SK-N-SH treated with all-trans-retinoic acid at 6 μM for 48 hours (cell line): ENCODE measurements at regions not wholly inside any gene's neighbourhood (a gene's known extent, or its start where the extent isn't known, plus 50 kb on each side); places are given as distances from the start of the nearest gene placed in this dataset.

Experiments used
- ATAC-seq: fragments of 200-7000 bp; cut with Tn5 transposase; 3 replicates; pipeline ENCODE4 v1.9.1; 2020; ENCODE audit warnings: mild to moderate bottlenecking, moderate library complexity
- ARNTL ChIP-seq: fragments of 450-650 bp; formaldehyde crosslinking; IDR thresholded peaks from 2 replicates; pipeline ENCODE4 v1.5.0; 2020; ENCODE audit warnings: low read depth, mild to moderate bottlenecking, moderate library complexity, borderline replicate concordance
- BACH2 ChIP-seq: fragments of 250-450 bp; sonication (Bioruptor Pico); IDR thresholded peaks from 2 replicates; pipeline ENCODE4 v1.9.0; 2021; ENCODE audit warnings: mild to moderate bottlenecking, borderline replicate concordance
- CSDC2 ChIP-seq: fragments of 250-450 bp; sonication (Bioruptor Pico); IDR thresholded peaks from 2 replicates; pipeline ENCODE4 v1.5.0; 2020; ENCODE audit warnings: mild to moderate bottlenecking, moderate library complexity
- GLIS3 ChIP-seq: fragments of 250-450 bp; sonication (Bioruptor Pico); IDR thresholded peaks from 2 replicates; pipeline ENCODE4 v1.5.0; 2020; ENCODE audit warnings: mild to moderate bottlenecking, moderate library complexity
- ISL1 ChIP-seq: fragments of 250-450 bp; sonication (Bioruptor Pico); IDR thresholded peaks from 2 replicates; pipeline ENCODE4 v2.1.2; 2022; ENCODE audit warnings: mild to moderate bottlenecking, moderate library complexity
- OSR1 ChIP-seq: fragments of 250-450 bp; sonication (Bioruptor Pico); IDR thresholded peaks from 2 replicates; pipeline ENCODE4 v1.8.0; 2022; ENCODE audit warnings: moderate library complexity, mild to moderate bottlenecking, inconsistent platforms
- PPARA ChIP-seq: fragments of 250-450 bp; sonication (Bioruptor Pico); IDR thresholded peaks from 2 replicates; pipeline ENCODE4 v1.5.0; 2020; ENCODE audit warnings: mild to moderate bottlenecking, borderline replicate concordance
- RARB ChIP-seq: fragments of 250-450 bp; sonication (Bioruptor Pico); IDR thresholded peaks from 2 replicates; pipeline ENCODE4 v1.8.0; 2021; ENCODE audit warnings: mild to moderate bottlenecking, moderate library complexity
- SNAI2 ChIP-seq: fragments of 250-450 bp; sonication (Bioruptor Pico); IDR thresholded peaks from 2 replicates; pipeline ENCODE4 v1.5.0; 2020; ENCODE audit warnings: mild to moderate bottlenecking, moderate library complexity
- TCF4 ChIP-seq: fragments of 250-450 bp; sonication (Bioruptor Pico); IDR thresholded peaks from 2 replicates; pipeline ENCODE4 v1.8.0; 2021; ENCODE audit warnings: mild to moderate bottlenecking, moderate library complexity, borderline replicate concordance
- TOX ChIP-seq: fragments of 250-450 bp; sonication (Bioruptor Pico); IDR thresholded peaks from 2 replicates; pipeline ENCODE4 v1.8.0; 2021; ENCODE audit warnings: mild to moderate bottlenecking, moderate library complexity, borderline replicate concordance
- ZC3H10 ChIP-seq: fragments of 250-450 bp; sonication (Bioruptor Pico); IDR thresholded peaks from 2 replicates; pipeline ENCODE4 v1.5.1; 2021; ENCODE audit warnings: mild to moderate bottlenecking, moderate library complexity
- ZFP30 ChIP-seq: fragments of 450-650 bp; formaldehyde crosslinking; IDR thresholded peaks from 2 replicates; pipeline ENCODE4 v1.5.0; 2022; ENCODE audit warnings: mild to moderate bottlenecking, moderate library complexity
- ZNF565 ChIP-seq: fragments of 450-650 bp; formaldehyde crosslinking; conservative IDR thresholded peaks from 2 replicates; pipeline ENCODE4 v1.5.0; 2020; ENCODE audit warnings: low read depth, mild to moderate bottlenecking, moderate library complexity
- ZNF70 ChIP-seq: fragments of 450-650 bp; formaldehyde crosslinking; IDR thresholded peaks from 2 replicates; pipeline ENCODE4 v1.5.0; 2020; ENCODE audit warnings: mild to moderate bottlenecking, moderate library complexity
- ZNF8 ChIP-seq: fragments of 450-650 bp; formaldehyde crosslinking; IDR thresholded peaks from 2 replicates; pipeline ENCODE4 v1.5.0; 2020; ENCODE audit warnings: mild to moderate bottlenecking, moderate library complexity
- TF ChIP-seq, protein P1 (sequence below): fragments of 250-450 bp; sonication (Bioruptor Pico); IDR thresholded peaks from 2 replicates; pipeline ENCODE4 v1.8.0; 2021; ENCODE audit warnings: low read depth, mild to moderate bottlenecking, moderate library complexity, borderline replicate concordance
- TF ChIP-seq, protein P2 (sequence below): fragments of 250-450 bp; sonication (Bioruptor Pico); IDR thresholded peaks from 2 replicates; pipeline ENCODE4 v1.5.1; 2020; ENCODE audit warnings: low read depth, mild to moderate bottlenecking, moderate library complexity
- TF ChIP-seq, protein P3 (sequence below): fragments of 250-450 bp; sonication (Bioruptor Pico); IDR thresholded peaks from 2 replicates; pipeline ENCODE4 v1.5.1; 2021; ENCODE audit warnings: mild to moderate bottlenecking, moderate library complexity
- TF ChIP-seq, protein P4 (sequence below): fragments of 250-450 bp; sonication (Bioruptor Pico); IDR thresholded peaks from 2 replicates; pipeline ENCODE4 v1.5.0; 2020; ENCODE audit warnings: mild to moderate bottlenecking, moderate library complexity
- TF ChIP-seq, protein P5 (sequence below): fragments of 250-450 bp; sonication (Bioruptor Pico); IDR thresholded peaks from 2 replicates; pipeline ENCODE4 v1.8.0; 2020; ENCODE audit warnings: mild to moderate bottlenecking, moderate library complexity, borderline replicate concordance

DNA sequence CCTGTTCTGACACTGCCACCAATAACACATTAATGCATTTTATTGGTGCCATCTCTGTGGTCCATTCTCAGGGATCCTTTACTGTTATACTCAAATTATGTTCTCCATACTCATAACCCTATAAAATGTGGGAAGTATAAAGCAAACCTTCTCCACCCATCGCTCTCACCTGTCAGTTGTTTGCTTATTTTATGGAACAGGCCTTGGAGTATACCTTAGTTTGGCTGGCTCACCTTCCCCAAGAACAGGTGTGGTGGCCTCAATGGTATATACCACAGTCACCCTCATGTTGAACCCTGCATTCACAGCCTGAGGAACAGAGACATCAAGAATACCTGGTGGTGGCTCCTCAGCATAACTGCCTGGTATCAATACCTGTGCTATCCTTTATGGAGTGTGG is 308.4 kb upstream of the STXBP6 start:
- ATAC-seq = no peak
- no peak for TF ChIP-seq BACH2 (CRISPR knock-in tag)
- TF ChIP-seq TCF4 (CRISPR knock-in tag) = no peak
- no peak for TF ChIP-seq ZC3H10 (CRISPR knock-in tag)
- no peak for TF ChIP-seq GLIS3 (CRISPR knock-in tag)
- TF ChIP-seq, protein P1, sequence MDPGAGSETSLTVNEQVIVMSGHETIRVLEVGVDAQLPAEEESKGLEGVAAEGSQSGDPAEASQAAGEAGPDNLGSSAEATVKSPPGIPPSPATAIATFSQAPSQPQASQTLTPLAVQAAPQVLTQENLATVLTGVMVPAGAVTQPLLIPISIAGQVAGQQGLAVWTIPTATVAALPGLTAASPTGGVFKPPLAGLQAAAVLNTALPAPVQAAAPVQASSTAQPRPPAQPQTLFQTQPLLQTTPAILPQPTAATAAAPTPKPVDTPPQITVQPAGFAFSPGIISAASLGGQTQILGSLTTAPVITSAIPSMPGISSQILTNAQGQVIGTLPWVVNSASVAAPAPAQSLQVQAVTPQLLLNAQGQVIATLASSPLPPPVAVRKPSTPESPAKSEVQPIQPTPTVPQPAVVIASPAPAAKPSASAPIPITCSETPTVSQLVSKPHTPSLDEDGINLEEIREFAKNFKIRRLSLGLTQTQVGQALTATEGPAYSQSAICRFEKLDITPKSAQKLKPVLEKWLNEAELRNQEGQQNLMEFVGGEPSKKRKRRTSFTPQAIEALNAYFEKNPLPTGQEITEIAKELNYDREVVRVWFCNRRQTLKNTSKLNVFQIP (CRISPR knock-in tag) = no peak
- TF ChIP-seq, protein P2, sequence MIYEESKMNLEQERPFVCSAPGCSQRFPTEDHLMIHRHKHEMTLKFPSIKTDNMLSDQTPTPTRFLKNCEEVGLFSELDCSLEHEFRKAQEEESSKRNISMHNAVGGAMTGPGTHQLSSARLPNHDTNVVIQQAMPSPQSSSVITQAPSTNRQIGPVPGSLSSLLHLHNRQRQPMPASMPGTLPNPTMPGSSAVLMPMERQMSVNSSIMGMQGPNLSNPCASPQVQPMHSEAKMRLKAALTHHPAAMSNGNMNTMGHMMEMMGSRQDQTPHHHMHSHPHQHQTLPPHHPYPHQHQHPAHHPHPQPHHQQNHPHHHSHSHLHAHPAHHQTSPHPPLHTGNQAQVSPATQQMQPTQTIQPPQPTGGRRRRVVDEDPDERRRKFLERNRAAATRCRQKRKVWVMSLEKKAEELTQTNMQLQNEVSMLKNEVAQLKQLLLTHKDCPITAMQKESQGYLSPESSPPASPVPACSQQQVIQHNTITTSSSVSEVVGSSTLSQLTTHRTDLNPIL (CRISPR knock-in tag) = no peak
- TF ChIP-seq, protein P3, sequence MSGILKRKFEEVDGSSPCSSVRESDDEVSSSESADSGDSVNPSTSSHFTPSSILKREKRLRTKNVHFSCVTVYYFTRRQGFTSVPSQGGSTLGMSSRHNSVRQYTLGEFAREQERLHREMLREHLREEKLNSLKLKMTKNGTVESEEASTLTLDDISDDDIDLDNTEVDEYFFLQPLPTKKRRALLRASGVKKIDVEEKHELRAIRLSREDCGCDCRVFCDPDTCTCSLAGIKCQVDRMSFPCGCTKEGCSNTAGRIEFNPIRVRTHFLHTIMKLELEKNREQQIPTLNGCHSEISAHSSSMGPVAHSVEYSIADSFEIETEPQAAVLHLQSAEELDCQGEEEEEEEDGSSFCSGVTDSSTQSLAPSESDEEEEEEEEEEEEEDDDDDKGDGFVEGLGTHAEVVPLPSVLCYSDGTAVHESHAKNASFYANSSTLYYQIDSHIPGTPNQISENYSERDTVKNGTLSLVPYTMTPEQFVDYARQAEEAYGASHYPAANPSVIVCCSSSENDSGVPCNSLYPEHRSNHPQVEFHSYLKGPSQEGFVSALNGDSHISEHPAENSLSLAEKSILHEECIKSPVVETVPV (CRISPR knock-in tag) = no peak
- TF ChIP-seq ZNF8 (CRISPR knock-in tag) = no peak
- no peak for TF ChIP-seq ARNTL
- TF ChIP-seq TOX (CRISPR knock-in tag) = no peak
- TF ChIP-seq ISL1 (CRISPR knock-in tag) = no peak
- no peak for TF ChIP-seq CSDC2 (CRISPR knock-in tag)
- TF ChIP-seq ZFP30 (CRISPR knock-in tag) = no peak
- TF ChIP-seq PPARA (CRISPR knock-in tag) = no peak
- TF ChIP-seq, protein P4, sequence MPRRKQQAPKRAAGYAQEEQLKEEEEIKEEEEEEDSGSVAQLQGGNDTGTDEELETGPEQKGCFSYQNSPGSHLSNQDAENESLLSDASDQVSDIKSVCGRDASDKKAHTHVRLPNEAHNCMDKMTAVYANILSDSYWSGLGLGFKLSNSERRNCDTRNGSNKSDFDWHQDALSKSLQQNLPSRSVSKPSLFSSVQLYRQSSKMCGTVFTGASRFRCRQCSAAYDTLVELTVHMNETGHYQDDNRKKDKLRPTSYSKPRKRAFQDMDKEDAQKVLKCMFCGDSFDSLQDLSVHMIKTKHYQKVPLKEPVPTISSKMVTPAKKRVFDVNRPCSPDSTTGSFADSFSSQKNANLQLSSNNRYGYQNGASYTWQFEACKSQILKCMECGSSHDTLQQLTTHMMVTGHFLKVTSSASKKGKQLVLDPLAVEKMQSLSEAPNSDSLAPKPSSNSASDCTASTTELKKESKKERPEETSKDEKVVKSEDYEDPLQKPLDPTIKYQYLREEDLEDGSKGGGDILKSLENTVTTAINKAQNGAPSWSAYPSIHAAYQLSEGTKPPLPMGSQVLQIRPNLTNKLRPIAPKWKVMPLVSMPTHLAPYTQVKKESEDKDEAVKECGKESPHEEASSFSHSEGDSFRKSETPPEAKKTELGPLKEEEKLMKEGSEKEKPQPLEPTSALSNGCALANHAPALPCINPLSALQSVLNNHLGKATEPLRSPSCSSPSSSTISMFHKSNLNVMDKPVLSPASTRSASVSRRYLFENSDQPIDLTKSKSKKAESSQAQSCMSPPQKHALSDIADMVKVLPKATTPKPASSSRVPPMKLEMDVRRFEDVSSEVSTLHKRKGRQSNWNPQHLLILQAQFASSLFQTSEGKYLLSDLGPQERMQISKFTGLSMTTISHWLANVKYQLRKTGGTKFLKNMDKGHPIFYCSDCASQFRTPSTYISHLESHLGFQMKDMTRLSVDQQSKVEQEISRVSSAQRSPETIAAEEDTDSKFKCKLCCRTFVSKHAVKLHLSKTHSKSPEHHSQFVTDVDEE (CRISPR knock-in tag) = no peak
- TF ChIP-seq, protein P5, sequence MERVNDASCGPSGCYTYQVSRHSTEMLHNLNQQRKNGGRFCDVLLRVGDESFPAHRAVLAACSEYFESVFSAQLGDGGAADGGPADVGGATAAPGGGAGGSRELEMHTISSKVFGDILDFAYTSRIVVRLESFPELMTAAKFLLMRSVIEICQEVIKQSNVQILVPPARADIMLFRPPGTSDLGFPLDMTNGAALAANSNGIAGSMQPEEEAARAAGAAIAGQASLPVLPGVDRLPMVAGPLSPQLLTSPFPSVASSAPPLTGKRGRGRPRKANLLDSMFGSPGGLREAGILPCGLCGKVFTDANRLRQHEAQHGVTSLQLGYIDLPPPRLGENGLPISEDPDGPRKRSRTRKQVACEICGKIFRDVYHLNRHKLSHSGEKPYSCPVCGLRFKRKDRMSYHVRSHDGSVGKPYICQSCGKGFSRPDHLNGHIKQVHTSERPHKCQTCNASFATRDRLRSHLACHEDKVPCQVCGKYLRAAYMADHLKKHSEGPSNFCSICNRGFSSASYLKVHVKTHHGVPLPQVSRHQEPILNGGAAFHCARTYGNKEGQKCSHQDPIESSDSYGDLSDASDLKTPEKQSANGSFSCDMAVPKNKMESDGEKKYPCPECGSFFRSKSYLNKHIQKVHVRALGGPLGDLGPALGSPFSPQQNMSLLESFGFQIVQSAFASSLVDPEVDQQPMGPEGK = no peak
- no peak for TF ChIP-seq SNAI2 (CRISPR knock-in tag)
- TF ChIP-seq ZNF70 (CRISPR knock-in tag) = no peak

DNA sequence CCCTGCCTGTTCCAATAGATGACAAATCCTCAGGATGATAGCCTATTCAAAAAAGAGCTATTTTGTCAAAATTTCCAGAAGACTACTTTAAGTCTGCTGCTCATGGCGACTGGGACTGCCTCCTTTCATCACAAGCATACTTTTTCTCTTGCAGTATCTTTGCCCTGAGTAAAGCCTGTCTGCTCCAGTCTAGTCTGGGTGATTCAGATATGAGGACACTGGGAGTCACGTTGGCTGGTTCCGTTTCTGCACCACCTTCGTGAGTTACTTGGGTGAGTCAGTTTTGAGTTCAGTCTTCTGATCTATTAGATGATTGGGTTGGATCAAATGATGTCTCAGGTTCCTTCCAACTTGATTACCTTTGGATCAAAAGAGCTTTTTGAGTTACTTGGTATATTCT is 301.3 kb upstream of the STXBP6 start:
- ATAC-seq = no peak
- TF ChIP-seq ZNF565 (CRISPR knock-in tag) (no peak), ISL1 (CRISPR knock-in tag) (no peak), ZNF70 (CRISPR knock-in tag) (no peak), CSDC2 (CRISPR knock-in tag) (no peak), ZC3H10 (CRISPR knock-in tag) (no peak), ZFP30 (CRISPR knock-in tag) (no peak), PPARA (CRISPR knock-in tag) (no peak), GLIS3 (CRISPR knock-in tag) (no peak), TOX (CRISPR knock-in tag) (no peak), BACH2 (CRISPR knock-in tag) (no peak), OSR1 (CRISPR knock-in tag) (no peak), ZNF8 (CRISPR knock-in tag) (no peak), RARB (no peak)
- TF ChIP-seq, protein P1 (CRISPR knock-in tag) = no peak
- TF ChIP-seq, protein P2 (CRISPR knock-in tag) = no peak
- TF ChIP-seq, protein P5 = no peak
- TF ChIP-seq, protein P3 (CRISPR knock-in tag) = no peak
